ENCODE measurements at regions not wholly inside any gene's neighbourhood (a gene's known extent, or its start where the extent isn't known, plus 50 kb on each side); places are given as distances from the start of the nearest gene placed in this dataset.

GRCh38 chr6:168130697-168131371, 51.8 kb upstream of the FRMD1 start:
- DNase-seq, result no peak

GRCh38 chr6:168130168-168130696, 51.2 kb upstream of the FRMD1 start:
- no peak for DNase-seq

DNA sequence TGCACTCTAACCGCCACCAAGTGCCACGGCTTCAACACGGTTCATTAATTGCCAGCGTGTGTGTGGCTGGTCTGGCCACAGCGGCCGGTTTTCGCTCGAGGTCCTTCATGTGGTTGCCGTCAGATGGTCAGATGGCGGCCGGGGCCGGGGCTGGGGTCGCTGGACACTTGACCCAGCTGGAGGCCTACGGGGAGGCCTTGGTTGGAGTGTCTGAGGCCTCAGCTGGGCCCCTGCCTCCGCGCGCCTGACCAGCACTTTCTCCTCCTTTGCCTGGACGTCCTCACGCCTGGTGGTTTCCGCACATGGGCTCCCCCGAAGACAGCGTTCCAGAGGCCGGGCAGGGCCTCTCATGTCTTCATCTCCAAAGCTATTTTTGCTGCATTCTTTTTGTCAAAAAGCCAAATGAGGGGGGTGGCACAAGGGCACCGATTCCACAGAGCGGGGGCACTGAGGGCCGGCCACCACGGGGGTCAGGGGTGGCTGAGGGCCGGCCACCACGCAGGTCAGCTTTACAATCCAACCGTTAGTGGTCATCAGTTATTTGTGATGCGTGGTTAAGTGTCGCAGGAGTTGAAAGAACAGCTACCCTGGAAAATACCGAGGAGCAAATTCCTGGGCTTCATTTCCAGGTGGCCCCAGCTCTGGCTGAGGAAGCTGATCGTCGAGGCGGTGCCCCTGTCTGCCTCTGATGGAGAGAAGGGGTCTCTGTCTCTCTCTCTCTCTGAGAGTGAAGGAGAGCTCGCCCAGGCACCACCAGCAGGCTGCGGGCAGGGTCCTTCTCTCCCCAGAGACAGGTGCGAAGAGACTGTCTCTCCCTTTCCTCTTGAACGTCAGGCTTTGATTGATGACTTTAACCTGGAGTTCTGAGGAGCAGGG, 50.5 kb upstream of the FRMD1 start:
- DNase-seq, result no peak

- no peak for DNase-seq
These were observed 49.7 kb upstream of the FRMD1 start for GRCh38 chr6:168128631-168129291.
